HG02678 (cell line): ENCODE measurements at regions not wholly inside any gene's neighbourhood (a gene's known extent, or its start where the extent isn't known, plus 50 kb on each side); places are given as distances from the start of the nearest gene placed in this dataset.
"Not testable (repeated sequence)": the region's sequence is repeated elsewhere in the genome, so short reads cannot be mapped to it uniquely, and the experiment has no call there.

ENCODE experiments used
- ATAC-seq: cut with Tn5 transposase; IDR thresholded peaks from one replicate; pipeline ENCODE4 v1.9.1; 2021; ENCODE audit warnings: mild to moderate bottlenecking, moderate library complexity; ENCODE audit not compliant: unreplicated experiment

- ATAC-seq: no peak
These were observed 409.5 kb upstream of the LMO3 start for GRCh38 chr12:17015501-17015900.

DNA sequence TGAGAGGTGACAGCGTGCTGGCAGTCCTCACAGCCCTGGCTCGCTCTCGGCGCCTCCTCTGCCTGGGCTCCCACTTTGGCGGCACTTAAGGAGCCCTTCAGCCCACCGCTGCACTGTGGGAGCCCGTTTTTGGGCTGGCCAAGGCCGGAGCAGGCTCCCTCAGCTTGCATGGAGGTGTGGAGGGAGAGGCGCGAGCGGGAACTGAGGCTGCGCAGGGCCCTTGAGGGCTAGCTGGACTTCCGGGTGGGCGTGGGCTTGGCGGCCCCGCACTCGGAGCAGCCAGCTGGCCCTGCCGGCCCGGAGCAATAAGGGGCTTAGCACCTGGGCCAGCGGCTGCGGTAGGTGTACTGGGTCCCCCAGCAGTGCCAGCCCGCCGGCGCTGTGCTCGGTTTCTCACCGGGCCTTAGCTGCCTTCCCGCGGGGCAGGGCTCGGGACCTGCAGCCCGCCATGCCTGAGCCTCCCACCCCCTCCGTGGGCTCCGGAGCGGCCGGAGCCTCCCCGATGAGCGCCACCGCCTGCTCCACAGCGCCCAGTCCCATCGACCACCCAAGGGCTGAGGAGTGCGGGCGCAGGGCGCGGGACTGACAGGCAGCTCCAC lies 401.6 kb upstream of the LMO3 start:
- not testable (repeated sequence) for ATAC-seq

DNA sequence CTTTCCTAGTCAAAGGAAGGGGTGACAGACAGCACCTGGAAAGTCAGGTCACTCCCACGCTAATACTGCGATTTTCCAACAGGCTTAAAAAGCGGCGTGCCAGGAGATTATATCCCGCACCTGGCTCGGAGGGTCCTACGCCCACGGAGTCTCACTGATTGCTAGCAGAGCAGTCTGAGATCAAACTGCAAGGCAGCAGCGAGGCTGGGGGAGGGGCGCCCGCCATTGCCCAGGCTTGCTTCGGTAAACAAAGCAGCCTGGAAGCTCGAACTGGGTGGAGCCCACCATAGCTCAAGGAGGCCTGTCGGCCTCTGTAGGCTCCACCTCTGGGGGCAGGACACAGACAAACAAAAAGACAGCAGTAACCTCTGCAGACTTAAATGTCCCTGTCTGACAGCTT lies 392.6 kb upstream of the LMO3 start:
- ATAC-seq: not testable (repeated sequence)

DNA sequence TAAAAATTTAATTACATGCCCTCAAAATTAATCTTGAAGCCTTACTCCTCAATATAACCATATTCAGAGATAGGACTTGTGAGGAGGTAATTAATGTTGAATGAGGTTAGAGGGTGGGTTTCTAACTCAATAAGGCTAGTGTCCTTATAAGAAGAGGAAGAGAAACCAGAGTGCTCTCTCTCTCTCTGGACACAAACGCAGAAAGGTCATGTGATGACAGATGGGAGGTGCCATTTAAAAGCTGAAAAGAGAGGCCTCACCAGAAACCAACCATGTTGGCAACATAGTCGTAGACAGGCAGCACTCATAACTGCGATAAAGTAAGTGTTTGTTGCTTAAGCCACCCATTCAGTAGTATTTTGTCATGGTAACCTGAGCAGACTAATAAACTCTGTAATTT lies 378.5 kb upstream of the LMO3 start:
- ATAC-seq: no peak

- ATAC-seq: no peak
These were observed 367.2 kb upstream of the LMO3 start for GRCh38 chr12:16972923-16973770.

GRCh38 chr12:16962889-16963288 lies 356.9 kb upstream of the LMO3 start:
- no peak for ATAC-seq

GRCh38 chr12:16955083-16955657 lies 349.2 kb upstream of the LMO3 start:
- ATAC-seq: no peak

- ATAC-seq: no peak
These were observed 344.1 kb upstream of the LMO3 start for GRCh38 chr12:16949871-16950667.

GRCh38 chr12:16949371-16949770 lies 343.4 kb upstream of the LMO3 start:
- no peak for ATAC-seq

- no peak for ATAC-seq
These were observed 340.7 kb upstream of the LMO3 start for GRCh38 chr12:16946704-16947103.

GRCh38 chr12:16939871-16940306 lies 333.9 kb upstream of the LMO3 start:
- ATAC-seq: peak; percentile 96

DNA sequence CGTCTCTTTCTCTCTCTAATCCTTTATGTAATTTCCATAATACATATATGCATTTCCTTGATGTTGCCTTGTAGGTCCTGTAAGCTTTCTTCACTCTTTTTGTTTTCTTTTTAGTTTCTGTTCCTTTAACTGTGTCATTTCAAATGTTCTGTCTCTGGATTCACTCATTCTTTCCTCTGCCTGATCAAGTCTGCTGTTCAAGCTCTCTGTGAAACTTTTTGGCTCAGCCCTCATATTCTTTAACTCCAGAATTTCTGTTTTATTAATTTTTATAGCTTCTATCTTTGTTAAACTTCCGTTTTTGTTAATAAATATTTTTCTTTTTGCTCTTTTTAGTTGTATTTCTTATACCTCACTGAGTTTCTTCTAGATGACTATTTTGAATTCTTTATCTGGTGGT lies 321.3 kb upstream of the LMO3 start:
- no peak for ATAC-seq

DNA sequence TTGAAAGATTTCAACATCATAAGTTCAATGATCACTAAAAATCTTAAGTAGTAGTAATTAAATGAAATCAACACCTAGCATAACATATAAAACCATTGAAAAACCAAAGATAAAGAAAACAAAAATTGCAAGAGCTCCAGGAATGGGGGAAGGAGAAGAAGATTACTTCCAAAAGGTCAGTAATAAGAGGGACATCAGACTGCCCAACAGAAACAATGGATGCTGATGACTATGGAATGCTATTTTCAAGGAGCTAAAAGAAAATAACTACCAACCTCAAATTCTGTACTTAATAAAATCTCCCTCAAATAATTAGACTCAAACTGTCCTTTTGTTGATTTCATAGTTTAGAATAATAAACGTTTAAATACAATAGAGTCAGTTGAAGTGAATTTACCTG lies 314.5 kb upstream of the LMO3 start:
- ATAC-seq: no peak

DNA sequence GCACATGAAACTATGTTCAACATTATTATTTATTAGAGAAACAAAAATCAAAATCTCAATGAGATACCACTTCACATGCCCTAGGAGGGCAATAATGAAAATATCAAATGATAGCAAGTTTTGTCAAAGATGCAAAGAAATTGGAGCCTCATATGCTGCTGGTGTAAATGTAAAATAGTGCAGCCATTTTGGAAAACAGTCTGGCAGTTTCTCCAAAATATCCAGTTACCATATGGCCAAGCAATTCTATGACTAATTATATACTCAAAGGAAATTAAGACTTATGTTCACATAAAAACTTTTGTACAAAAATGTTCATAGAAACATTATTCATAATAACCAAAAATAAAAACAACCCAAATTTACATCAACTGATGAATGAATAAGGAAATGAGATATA lies 313.6 kb upstream of the LMO3 start:
- no peak for ATAC-seq

DNA sequence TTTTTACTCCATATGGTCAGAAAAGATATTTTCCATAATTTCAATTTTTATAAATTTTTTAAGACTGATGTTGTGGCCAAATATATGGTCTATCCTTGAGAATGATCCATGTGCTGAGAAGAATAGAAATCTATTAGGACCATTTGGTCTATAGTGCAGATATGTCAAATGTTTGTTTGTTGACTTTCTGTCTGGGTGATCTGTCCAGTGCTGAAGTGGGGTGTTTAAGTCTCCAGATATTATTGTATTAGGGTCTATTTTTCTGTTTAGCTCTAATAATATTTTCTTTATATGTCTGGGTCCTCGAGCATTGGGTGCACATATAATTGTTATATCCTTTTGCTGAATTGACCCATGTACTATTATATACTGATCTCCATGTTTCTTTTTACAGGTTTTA lies 308.9 kb upstream of the LMO3 start:
- no peak for ATAC-seq

DNA sequence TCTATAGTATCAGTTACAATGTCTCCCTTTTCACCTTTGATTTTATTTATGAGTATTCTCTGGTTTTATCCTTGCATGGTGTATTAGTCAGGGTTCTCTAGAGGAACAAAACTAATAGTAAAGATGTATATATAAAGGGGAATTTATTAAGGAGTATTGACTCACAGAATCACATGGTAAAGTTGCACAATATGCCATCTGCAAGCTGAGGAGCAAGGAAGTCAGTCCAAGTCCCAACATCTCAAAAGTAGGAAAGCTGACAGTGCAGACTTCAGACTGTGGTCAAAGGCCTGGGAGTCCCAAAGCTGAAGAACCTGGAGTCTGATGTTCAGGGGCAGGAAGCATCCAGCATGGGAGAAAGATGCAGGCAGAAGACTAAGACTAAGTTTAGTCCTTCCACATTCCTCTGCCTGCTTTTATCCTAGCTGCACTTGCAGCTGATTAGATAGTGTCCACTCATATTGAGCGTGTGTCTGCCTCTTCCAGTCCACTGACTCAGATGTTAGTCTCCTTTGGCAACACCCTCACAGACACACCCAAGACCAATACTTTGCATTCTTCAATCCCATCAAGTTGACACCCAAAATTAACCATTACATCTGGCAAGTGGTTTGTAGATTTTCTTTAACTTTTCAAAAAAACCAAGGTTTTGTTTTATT lies 308.0 kb upstream of the LMO3 start:
- ATAC-seq: no peak

- no peak for ATAC-seq
These were observed 296.0 kb upstream of the LMO3 start for GRCh38 chr12:16901946-16902345.

GRCh38 chr12:16893426-16893825 lies 287.5 kb upstream of the LMO3 start:
- ATAC-seq: no peak

DNA sequence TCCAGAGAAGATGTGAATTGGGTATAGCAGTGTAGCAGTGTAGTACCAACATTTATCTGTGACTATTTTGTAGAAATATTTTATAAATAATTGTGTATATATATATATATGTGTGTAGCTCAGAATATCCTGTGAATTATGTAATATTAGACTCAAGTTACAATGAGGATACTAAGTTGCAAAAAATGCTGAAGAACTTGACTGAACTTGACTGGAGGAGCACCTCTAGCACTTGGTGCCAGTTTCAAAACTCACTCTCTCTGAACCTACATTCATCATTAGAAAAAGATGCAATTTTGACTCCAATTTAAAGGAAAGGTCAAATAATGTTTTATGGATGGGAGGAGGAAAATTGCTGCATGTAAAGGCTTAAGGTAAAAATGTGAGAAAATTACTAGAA lies 285.7 kb upstream of the LMO3 start:
- no peak for ATAC-seq

DNA sequence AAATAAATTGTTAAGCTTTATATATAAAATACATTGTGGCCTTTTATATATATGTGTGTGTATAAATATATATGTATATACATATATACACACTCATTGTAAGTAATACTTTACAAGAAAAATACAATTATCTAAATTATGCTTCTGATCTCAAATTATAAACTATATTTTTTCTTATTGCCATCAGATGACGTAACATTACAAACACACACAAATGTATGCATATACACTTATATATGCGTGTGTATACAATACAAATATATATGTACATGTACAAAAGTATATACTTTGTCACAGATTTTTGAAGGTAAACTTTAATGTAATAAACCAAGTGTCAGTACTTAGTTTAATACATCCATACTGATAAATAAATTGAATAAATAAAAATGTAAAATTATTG lies 278.9 kb upstream of the LMO3 start:
- no peak for ATAC-seq

- peak; percentile 94 for ATAC-seq
These were observed 278.1 kb upstream of the LMO3 start for GRCh38 chr12:16884056-16884455.
